ELR (cell line): ENCODE measurements at regions not wholly inside any gene's neighbourhood (a gene's known extent, or its start where the extent isn't known, plus 50 kb on each side); places are given as distances from the start of the nearest gene placed in this dataset.

Experiments
- DNase-seq: peaks from one replicate; pipeline ENCODE4 v3.0.0-alpha.2; 2015; ENCODE audit warnings: low read depth

- DNase-seq: no peak
Observed at GRCh38 chr18:77990131-77990530, 740.5 kb downstream of the GALR1 start.

GRCh38 chr18:77990901-77991300, 741.3 kb downstream of the GALR1 start:
- DNase-seq: no peak

- no peak for DNase-seq
Observed at GRCh38 chr18:77992057-77992456, 742.4 kb downstream of the GALR1 start.

- no peak for DNase-seq
Observed at GRCh38 chr18:77993188-77993981, 743.7 kb downstream of the GALR1 start.

GRCh38 chr18:77995593-77995992, 745.9 kb downstream of the GALR1 start:
- no peak for DNase-seq

- DNase-seq: no peak
Observed at GRCh38 chr18:77996737-77997136, 747.1 kb downstream of the GALR1 start.

- DNase-seq: no peak
Observed at GRCh38 chr18:78001811-78002210, 752.2 kb downstream of the GALR1 start.

GRCh38 chr18:78006006-78006773, 756.5 kb downstream of the GALR1 start:
- no peak for DNase-seq

- DNase-seq: no peak
Observed at GRCh38 chr18:78006774-78007260, 757.2 kb downstream of the GALR1 start.

GRCh38 chr18:78010363-78010762, 760.7 kb downstream of the GALR1 start:
- no peak for DNase-seq

GRCh38 chr18:78017869-78018268, 768.2 kb downstream of the GALR1 start:
- DNase-seq: no peak

- DNase-seq: no peak
Observed at GRCh38 chr18:78021196-78021595, 771.5 kb downstream of the GALR1 start.

- DNase-seq: no peak
Observed at GRCh38 chr18:78031589-78031988, 781.9 kb downstream of the GALR1 start.

GRCh38 chr18:78031991-78032390, 782.3 kb downstream of the GALR1 start:
- DNase-seq: no peak

- no peak for DNase-seq
Observed at GRCh38 chr18:78032574-78032973, 782.9 kb downstream of the GALR1 start.

- DNase-seq: no peak
Observed at GRCh38 chr18:78034755-78035154, 785.1 kb downstream of the GALR1 start.

- DNase-seq: no peak
Observed at GRCh38 chr18:78041218-78041617, 791.6 kb downstream of the GALR1 start.

- no peak for DNase-seq
Observed at GRCh38 chr18:78046631-78047030, 797.0 kb downstream of the GALR1 start.

- DNase-seq: no peak
Observed at GRCh38 chr18:78049281-78049680, 799.6 kb downstream of the GALR1 start.

GRCh38 chr18:78054801-78055200, 805.2 kb downstream of the GALR1 start:
- no peak for DNase-seq

- no peak for DNase-seq
Observed at GRCh38 chr18:78056011-78056410, 806.4 kb downstream of the GALR1 start.

GRCh38 chr18:78069784-78070664, 820.4 kb downstream of the GALR1 start:
- DNase-seq: no peak
